CD14-positive monocyte (primary cell): ENCODE measurements at regions not wholly inside any gene's neighbourhood (a gene's known extent, or its start where the extent isn't known, plus 50 kb on each side); places are given as distances from the start of the nearest gene placed in this dataset.

ENCODE experiments used
- DNase-seq, 3 donors: peaks; one replicate each; pipeline ENCODE4 v3.0.0-alpha.2; 2011 to 2022
- H2AFZ ChIP-seq: 2 replicates; pipeline ENCODE4 v1.6.0; 2012; ENCODE audit warnings: mild to moderate bottlenecking, low read depth, low read length, inconsistent platforms; ENCODE audit not compliant: insufficient read depth, poor library complexity, severe bottlenecking
- H3K27ac ChIP-seq, 2 donors: 1 replicate in 1 of 2; 2 replicates in 1 of 2; pipeline ENCODE4 v1.5.1; 2012 to 2013; ENCODE audit warnings: low read length in 2 of 2, control low read depth in 1 of 2, inconsistent platforms in 1 of 2, low read depth in 1 of 2, mild to moderate bottlenecking in 1 of 2
- H3K27me3 ChIP-seq, 2 donors: one replicate each; pipeline versions ENCODE4 v1.6.0 to v1.6.1; 2011 to 2013; ENCODE audit warnings: low read length in 2 of 2; ENCODE audit not compliant: control insufficient read depth in 2 of 2, insufficient read depth in 2 of 2
- H3K36me3 ChIP-seq, 2 donors: replicated peaks in 1 of 2; 1 replicate in 1 of 2; 2 replicates in 1 of 2; pipeline versions ENCODE4 v1.5.1 to v1.6.1; 2012 to 2013; ENCODE audit warnings: low read length in 2 of 2, control low read depth in 1 of 2, inconsistent platforms in 1 of 2, mild to moderate bottlenecking in 1 of 2; ENCODE audit not compliant: insufficient read depth in 2 of 2, control insufficient read depth in 1 of 2
- H3K4me1 ChIP-seq, 2 donors: 1 replicate in 1 of 2; 2 replicates in 1 of 2; pipeline versions ENCODE4 v1.5.1 to v1.6.1; 2012 to 2013; ENCODE audit warnings: low read length in 2 of 2, control low read depth in 1 of 2, inconsistent platforms in 1 of 2, mild to moderate bottlenecking in 1 of 2, moderate library complexity in 1 of 2; ENCODE audit not compliant: insufficient read depth in 2 of 2, control insufficient read depth in 1 of 2
- H3K4me2 ChIP-seq: replicated peaks from 2 replicates; pipeline ENCODE3; 2012; ENCODE audit warnings: low read length, moderate library complexity, mild to moderate bottlenecking; ENCODE audit not compliant: poor library complexity, severe bottlenecking; ENCODE audit errors: extremely low read depth
- H3K4me3 ChIP-seq, 3 experiments: fragments of 200-600 bp in 1 of 3; sonication (generic) in 1 of 3; replicated peaks in 1 of 3; 1 replicate in 2 of 3; 2 replicates in 1 of 3; pipeline ENCODE4 v1.5.1; 2011 to 2013; ENCODE audit warnings: low read length in 3 of 3, mild to moderate bottlenecking in 3 of 3, control low read depth in 2 of 3, low read depth in 2 of 3, inconsistent platforms in 1 of 3, moderate library complexity in 1 of 3
- H3K79me2 ChIP-seq: 2 replicates; pipeline ENCODE4 v1.6.0; 2012; ENCODE audit warnings: mild to moderate bottlenecking, control low read depth, inconsistent platforms, low read length, moderate library complexity; ENCODE audit not compliant: insufficient read depth
- H3K9ac ChIP-seq: 2 replicates; pipeline ENCODE4 v1.6.0; 2017; ENCODE audit warnings: low read length, mild to moderate bottlenecking; ENCODE audit not compliant: insufficient read depth, poor library complexity, severe bottlenecking
- H3K9me3 ChIP-seq, 2 donors: replicated peaks in 1 of 2; 1 replicate in 1 of 2; 2 replicates in 1 of 2; pipeline versions ENCODE4 v1.5.1 to v1.6.1; 2012 to 2013; ENCODE audit warnings: low read length in 2 of 2, control low read depth in 1 of 2; ENCODE audit not compliant: control insufficient read depth in 1 of 2, insufficient read depth in 1 of 2
- H4K20me1 ChIP-seq: 2 replicates; pipeline ENCODE4 v1.6.0; 2012; ENCODE audit warnings: mild to moderate bottlenecking, low read length, control low read depth, moderate library complexity; ENCODE audit not compliant: insufficient read depth
- H3K27ac Mint-ChIP-seq, 7 donors: one replicate each; pipeline ENCODE4 v1.8.0; 2020; ENCODE audit warnings: mild to moderate bottlenecking in 7 of 7, mixed read lengths in 7 of 7, moderate library complexity in 6 of 7, inconsistent platforms in 2 of 7
- H3K27me3 Mint-ChIP-seq, 3 donors: one replicate each; pipeline ENCODE4 v1.8.0; 2021 to 2022; ENCODE audit warnings: low read depth in 3 of 3, mild to moderate bottlenecking in 3 of 3, mixed read lengths in 3 of 3, moderate library complexity in 3 of 3, inconsistent platforms in 1 of 3
- H3K36me3 Mint-ChIP-seq, 2 donors: one replicate each; pipeline ENCODE4 v1.8.0; 2020; ENCODE audit warnings: mixed read lengths in 2 of 2, inconsistent platforms in 1 of 2, mild to moderate bottlenecking in 1 of 2
- H3K4me1 Mint-ChIP-seq: one replicate; pipeline ENCODE4 v1.8.0; 2020; ENCODE audit warnings: mild to moderate bottlenecking, mixed read lengths
- H3K4me3 Mint-ChIP-seq, 2 donors: one replicate each; pipeline ENCODE4 v1.8.0; 2020; ENCODE audit warnings: mild to moderate bottlenecking in 2 of 2, mixed read lengths in 2 of 2, moderate library complexity in 1 of 2
- H3K9me3 Mint-ChIP-seq, 7 donors: one replicate each; pipeline ENCODE4 v1.8.0; 2020 to 2022; ENCODE audit warnings: mixed read lengths in 7 of 7, mild to moderate bottlenecking in 6 of 7, moderate library complexity in 6 of 7, inconsistent platforms in 2 of 7
- WGBS: methylation state at CpG from one replicate; pipeline ENCODE4 v1.1.5; 2013; ENCODE audit warnings: missing lambda C conversion rate; ENCODE audit not compliant: insufficient coverage; 5-methylcytosine and 5-hydroxymethylcytosine counted together
- intact Hi-C, 2 donors: fragments of 100-400 bp; cut with micrococcal nuclease; formaldehyde crosslinking; loops; one replicate each; pipeline versions ENCODE4 v1.15.0 to v1.15.1; 2023
- TF ChIP-seq, protein P1 (sequence below): fragments of 200-600 bp; IDR thresholded peaks from one replicate; pipeline ENCODE4 v1.8.0; 2022; ENCODE audit warnings: antibody characterized with exemption, mild to moderate bottlenecking

DNA sequence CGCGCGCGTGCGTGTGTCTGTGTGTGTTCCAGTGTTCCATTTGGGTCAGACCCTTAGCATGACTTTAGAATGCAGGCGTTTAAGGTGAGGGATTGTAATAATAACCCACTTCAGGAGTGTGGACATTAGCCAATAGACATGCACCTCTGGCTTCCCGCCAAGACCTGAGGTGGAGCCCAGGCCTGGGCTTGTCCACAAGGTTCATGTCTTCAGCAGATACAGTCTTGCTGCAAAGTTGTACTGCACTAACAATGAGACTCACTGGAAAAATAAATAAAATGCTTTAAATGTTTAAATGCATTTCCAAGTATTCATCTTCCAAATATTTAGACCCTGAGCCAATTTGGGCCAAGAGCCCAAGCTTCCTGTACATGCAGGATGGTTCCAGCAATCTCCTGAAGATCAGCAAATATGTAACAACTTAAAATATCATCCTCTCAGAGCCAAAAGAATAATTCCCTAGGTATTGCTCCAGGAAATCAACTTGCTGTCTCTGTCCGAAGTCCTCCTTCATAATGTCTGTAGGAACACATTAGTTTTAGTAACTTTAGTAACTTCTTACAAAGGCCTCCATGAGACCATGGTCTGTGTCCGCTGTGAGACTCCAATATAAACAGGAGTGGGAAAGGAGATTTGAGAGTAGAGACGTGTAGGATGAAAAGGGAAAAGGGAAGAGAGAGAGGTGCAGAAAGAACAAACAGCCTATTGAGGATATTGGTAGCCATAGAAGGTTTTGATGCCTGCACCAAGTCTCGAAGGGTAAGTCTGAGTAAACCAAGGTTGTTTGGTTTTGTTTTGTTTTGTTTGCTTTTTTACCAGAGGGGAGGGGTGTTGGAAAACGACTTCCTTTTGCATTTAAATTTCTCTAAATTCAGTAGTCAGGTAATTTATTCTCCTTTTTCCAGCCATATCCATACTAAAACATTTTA, 98.5 kb upstream of the KLF3 start:
- Mint-ChIP-seq H3K9me3 (peaks cover 0 to 6% (median 0%) of the 10 kb centered on the region in 7 donors), H3K4me1 (peaks cover 18% of the 10 kb centered on the region), H3K4me3 (no peak overlapping the region), H3K36me3 (peaks cover 0 to 2% of the 10 kb centered on the region in 2 donors), H3K27ac (no peak overlapping the region), H3K27me3 (no peaks in the 10 kb centered on the region)
- Histone ChIP-seq H3K36me3 (no peaks in the 10 kb centered on the region), H4K20me1 (no peaks in the 10 kb centered on the region), H3K9me3 (no peaks in the 10 kb centered on the region), H3K79me2 (no peaks in the 10 kb centered on the region), H3K4me1 (peaks cover 14 to 15% of the 10 kb centered on the region in 2 donors), H3K27ac (no peak overlapping the region), H3K4me2 (no peak overlapping the region), H3K4me3 (no peak overlapping the region), H2AFZ (no peak overlapping the region), H3K27me3 (no peaks in the 10 kb centered on the region), H3K9ac (no peak overlapping the region)
- no peak for DNase-seq
- intact Hi-C loops, result no loop called here
- TF ChIP-seq, protein P1, sequence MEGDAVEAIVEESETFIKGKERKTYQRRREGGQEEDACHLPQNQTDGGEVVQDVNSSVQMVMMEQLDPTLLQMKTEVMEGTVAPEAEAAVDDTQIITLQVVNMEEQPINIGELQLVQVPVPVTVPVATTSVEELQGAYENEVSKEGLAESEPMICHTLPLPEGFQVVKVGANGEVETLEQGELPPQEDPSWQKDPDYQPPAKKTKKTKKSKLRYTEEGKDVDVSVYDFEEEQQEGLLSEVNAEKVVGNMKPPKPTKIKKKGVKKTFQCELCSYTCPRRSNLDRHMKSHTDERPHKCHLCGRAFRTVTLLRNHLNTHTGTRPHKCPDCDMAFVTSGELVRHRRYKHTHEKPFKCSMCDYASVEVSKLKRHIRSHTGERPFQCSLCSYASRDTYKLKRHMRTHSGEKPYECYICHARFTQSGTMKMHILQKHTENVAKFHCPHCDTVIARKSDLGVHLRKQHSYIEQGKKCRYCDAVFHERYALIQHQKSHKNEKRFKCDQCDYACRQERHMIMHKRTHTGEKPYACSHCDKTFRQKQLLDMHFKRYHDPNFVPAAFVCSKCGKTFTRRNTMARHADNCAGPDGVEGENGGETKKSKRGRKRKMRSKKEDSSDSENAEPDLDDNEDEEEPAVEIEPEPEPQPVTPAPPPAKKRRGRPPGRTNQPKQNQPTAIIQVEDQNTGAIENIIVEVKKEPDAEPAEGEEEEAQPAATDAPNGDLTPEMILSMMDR, result no peak
- WGBS, result 99% methylated on average over 9 of the region's 12 CpGs

DNA sequence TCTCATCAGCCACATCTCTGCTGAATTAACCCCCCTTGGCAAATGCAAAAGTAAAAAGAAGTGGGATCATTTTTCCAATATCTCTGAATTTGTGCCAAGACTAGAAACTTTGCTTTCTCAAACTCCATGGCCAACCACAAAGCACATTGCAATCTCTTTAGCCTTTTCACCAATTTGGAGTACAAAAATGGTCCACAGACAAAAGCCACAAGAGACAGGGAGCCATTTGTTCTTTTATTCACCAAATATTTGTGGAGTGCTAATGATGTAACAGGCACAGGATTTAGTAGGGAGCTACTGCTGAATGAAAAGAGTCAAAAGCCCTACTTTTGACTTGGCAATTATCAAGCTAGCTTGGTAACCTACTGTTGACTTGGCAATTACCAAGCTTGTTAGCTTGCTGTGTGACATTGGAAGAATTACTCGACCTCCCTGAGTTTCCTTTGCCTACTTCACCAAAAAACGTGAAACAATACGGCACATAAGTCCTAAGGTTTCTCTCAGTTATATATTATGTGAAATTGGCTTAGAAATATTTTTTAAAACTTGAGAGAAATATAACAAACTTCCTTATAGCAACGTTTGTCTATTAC, 97.1 kb upstream of the KLF3 start:
- no peaks in the 10 kb centered on the region for H3K27me3 ChIP-seq
- TF ChIP-seq, protein P1, result no peak
- Mint-ChIP-seq H3K36me3 (no peaks in the 10 kb centered on the region), H3K27me3 (no peaks in the 10 kb centered on the region), H3K9me3 (peaks cover 0 to 6% (median 0%) of the 10 kb centered on the region in 7 donors), H3K4me3 (no peak overlapping the region), H3K4me1 (peaks cover 17% of the 10 kb centered on the region), H3K27ac (no peak overlapping the region)
- H4K20me1 ChIP-seq, result no peaks in the 10 kb centered on the region
- intact Hi-C loops, result no loop called here
- H3K9ac ChIP-seq, result no peak overlapping the region
- H3K27ac ChIP-seq, result no peak overlapping the region
- H2AFZ ChIP-seq, result no peak overlapping the region
- H3K79me2 ChIP-seq, result no peaks in the 10 kb centered on the region
- no CpG with 5 or more reads among the region's 4 CpGs for WGBS
- peaks cover 14 to 15% of the 10 kb centered on the region in 2 donors for H3K4me1 ChIP-seq
- H3K9me3 ChIP-seq, result no peaks in the 10 kb centered on the region
- no peak overlapping the region for H3K4me2 ChIP-seq
- H3K4me3 ChIP-seq, result no peak overlapping the region
- no peaks in the 10 kb centered on the region for H3K36me3 ChIP-seq
- no peak for DNase-seq
